ENCODE measurements at regions not wholly inside any gene's neighbourhood (a gene's known extent, or its start where the extent isn't known, plus 50 kb on each side); places are given as distances from the start of the nearest gene placed in this dataset.

DNA sequence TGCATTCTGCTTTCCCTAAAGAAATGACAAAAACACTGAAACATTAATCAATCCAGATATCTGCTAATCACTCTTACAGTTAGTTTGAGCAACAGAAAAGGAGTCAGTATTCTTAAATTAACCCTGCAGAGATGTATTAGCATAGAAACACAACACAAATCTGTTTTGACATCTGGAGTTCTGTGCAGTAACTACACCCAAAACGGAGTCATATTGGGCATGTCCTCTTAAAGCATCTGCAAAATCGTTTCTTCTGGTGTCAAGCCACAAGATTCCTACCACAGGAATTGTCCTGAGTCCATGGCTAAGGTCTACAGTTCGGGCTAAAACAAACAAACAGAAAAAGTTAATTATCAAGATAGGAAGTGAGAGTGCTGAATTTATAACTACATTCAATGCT, 332.1 kb upstream of the PKN2 start:
- TF ChIP-seq, protein P1, sequence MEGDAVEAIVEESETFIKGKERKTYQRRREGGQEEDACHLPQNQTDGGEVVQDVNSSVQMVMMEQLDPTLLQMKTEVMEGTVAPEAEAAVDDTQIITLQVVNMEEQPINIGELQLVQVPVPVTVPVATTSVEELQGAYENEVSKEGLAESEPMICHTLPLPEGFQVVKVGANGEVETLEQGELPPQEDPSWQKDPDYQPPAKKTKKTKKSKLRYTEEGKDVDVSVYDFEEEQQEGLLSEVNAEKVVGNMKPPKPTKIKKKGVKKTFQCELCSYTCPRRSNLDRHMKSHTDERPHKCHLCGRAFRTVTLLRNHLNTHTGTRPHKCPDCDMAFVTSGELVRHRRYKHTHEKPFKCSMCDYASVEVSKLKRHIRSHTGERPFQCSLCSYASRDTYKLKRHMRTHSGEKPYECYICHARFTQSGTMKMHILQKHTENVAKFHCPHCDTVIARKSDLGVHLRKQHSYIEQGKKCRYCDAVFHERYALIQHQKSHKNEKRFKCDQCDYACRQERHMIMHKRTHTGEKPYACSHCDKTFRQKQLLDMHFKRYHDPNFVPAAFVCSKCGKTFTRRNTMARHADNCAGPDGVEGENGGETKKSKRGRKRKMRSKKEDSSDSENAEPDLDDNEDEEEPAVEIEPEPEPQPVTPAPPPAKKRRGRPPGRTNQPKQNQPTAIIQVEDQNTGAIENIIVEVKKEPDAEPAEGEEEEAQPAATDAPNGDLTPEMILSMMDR (IDR thresholded peaks at IDR 0.05) = no peak
- TF ChIP-seq POLR2A (IDR thresholded peaks at IDR 0.05) = no peak
